ENCODE measurements at regions not wholly inside any gene's neighbourhood (a gene's known extent, or its start where the extent isn't known, plus 50 kb on each side); places are given as distances from the start of the nearest gene placed in this dataset.

DNA sequence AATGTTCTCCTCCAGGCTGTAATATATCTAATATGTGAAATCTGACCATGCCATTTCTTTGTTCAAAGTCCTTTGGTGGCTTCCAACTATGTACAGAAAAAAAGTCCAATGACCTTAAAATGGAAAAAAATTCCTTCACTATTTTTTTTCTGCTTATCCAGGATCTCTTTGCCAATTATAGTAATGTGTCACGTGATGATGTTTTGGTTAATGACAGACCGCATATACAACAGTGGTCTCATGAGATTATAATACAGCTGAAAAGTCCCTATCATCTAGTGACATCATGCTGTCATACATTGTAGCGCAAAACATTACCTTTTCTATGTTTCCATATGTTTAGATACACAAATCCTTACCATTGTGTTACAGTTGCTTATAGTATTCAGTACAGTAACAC is 477.6 kb downstream of the TMEM232 start:
- no peaks in the 10 kb centered on the region for H3K27me3 ChIP-seq (replicated peaks in 2 of 5; ENCODE audit: control insufficient read depth in 4 of 5, insufficient read depth in 5 of 5, low read length in 4 of 5)
- no peak for DNase-seq
- CTCF ChIA-PET: no interaction called here
- no peaks in the 10 kb centered on the region for H3K9me3 ChIP-seq (ENCODE audit: control extremely low read depth in 1 of 5, control insufficient read depth in 4 of 5, insufficient read depth in 2 of 5, low read depth in 1 of 5, low read length in 4 of 5)
- H3K4me1 ChIP-seq (ENCODE audit: control extremely low read depth in 1 of 4, control insufficient read depth in 4 of 4, insufficient read depth in 4 of 4, low read length in 3 of 4): no peaks in the 10 kb centered on the region
- no peak overlapping the region for H3K27ac ChIP-seq (ENCODE audit: insufficient read depth in 1 of 2, low read depth in 1 of 2, low read length in 2 of 2, poor library complexity in 1 of 2, severe bottlenecking in 2 of 2)
- POLR2A ChIA-PET: no interaction called here
- WGBS (ENCODE audit: insufficient coverage): no CpG with 5 or more reads among the region's 3 CpGs
- no peaks in the 10 kb centered on the region for H3K36me3 ChIP-seq (ENCODE audit: control insufficient read depth in 4 of 4, insufficient read depth in 4 of 4, low read length in 3 of 4)
- no peak overlapping the region for H3K4me3 ChIP-seq (ENCODE audit: control insufficient read depth in 1 of 7, extremely low read depth in 1 of 7, insufficient read depth in 4 of 7, low read depth in 2 of 7, low read length in 6 of 7)

DNA sequence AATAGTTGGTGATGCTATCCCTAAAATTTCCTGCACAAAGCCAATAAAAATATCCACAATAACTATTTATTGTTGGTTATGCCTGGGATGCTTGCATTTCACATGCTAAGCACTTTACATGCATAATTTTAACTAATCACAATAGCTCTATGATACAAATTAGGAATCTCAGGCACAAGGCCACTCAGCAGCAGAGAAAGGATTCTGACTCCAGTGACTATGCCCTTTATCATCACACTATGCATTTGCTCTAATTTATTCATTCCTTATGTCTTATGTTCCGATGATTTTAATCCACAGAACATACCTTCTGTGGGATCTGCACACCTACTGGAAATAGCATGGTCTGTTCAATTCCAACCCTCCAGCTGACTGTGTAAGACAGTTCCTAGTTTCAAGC is 476.1 kb downstream of the TMEM232 start:
- Histone ChIP-seq H3K4me3 (ENCODE audit: control insufficient read depth in 1 of 7, extremely low read depth in 1 of 7, insufficient read depth in 4 of 7, low read depth in 2 of 7, low read length in 6 of 7) (no peak overlapping the region), H3K27ac (ENCODE audit: insufficient read depth in 1 of 2, low read depth in 1 of 2, low read length in 2 of 2, poor library complexity in 1 of 2, severe bottlenecking in 2 of 2) (no peak overlapping the region), H3K4me1 (ENCODE audit: control extremely low read depth in 1 of 4, control insufficient read depth in 4 of 4, insufficient read depth in 4 of 4, low read length in 3 of 4) (no peaks in the 10 kb centered on the region), H3K27me3 (replicated peaks in 2 of 5; ENCODE audit: control insufficient read depth in 4 of 5, insufficient read depth in 5 of 5, low read length in 4 of 5) (no peaks in the 10 kb centered on the region), H3K36me3 (ENCODE audit: control insufficient read depth in 4 of 4, insufficient read depth in 4 of 4, low read length in 3 of 4) (no peaks in the 10 kb centered on the region), H3K9me3 (ENCODE audit: control extremely low read depth in 1 of 5, control insufficient read depth in 4 of 5, insufficient read depth in 2 of 5, low read depth in 1 of 5, low read length in 4 of 5) (no peaks in the 10 kb centered on the region)
- 94% methylated on average over 1 of the region's 1 CpG for WGBS (ENCODE audit: insufficient coverage)
- CTCF ChIA-PET: no interaction called here
- POLR2A ChIA-PET: no interaction called here
- DNase-seq: no peak

DNA sequence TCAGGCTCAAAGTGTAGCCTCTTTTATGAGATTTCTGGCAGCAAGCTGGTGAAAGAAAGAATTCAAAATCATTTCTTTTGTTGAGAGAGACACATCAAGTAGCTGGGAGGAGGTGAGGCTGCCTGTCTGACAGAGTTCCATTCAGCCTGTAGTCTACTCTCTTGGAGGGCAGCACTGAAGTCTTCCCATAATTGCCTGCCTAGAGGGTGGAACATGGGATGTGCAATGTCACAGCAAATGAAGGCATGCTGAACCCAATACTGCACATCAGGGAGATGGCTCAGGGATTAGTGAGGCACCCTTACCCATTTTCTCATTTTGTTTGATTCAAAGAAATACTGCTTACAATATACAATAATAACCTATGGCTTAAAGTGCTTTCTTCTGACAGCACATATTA is 475.7 kb downstream of the TMEM232 start:
- no peak for DNase-seq
- no peaks in the 10 kb centered on the region for H3K36me3 ChIP-seq (ENCODE audit: control insufficient read depth in 4 of 4, insufficient read depth in 4 of 4, low read length in 3 of 4)
- no peak overlapping the region for H3K27ac ChIP-seq (ENCODE audit: insufficient read depth in 1 of 2, low read depth in 1 of 2, low read length in 2 of 2, poor library complexity in 1 of 2, severe bottlenecking in 2 of 2)
- H3K4me1 ChIP-seq (ENCODE audit: control extremely low read depth in 1 of 4, control insufficient read depth in 4 of 4, insufficient read depth in 4 of 4, low read length in 3 of 4): no peaks in the 10 kb centered on the region
- ChIA-PET POLR2A (no interaction called here), CTCF (no interaction called here)
- no peaks in the 10 kb centered on the region for H3K9me3 ChIP-seq (ENCODE audit: control extremely low read depth in 1 of 5, control insufficient read depth in 4 of 5, insufficient read depth in 2 of 5, low read depth in 1 of 5, low read length in 4 of 5)
- no peaks in the 10 kb centered on the region for H3K27me3 ChIP-seq (replicated peaks in 2 of 5; ENCODE audit: control insufficient read depth in 4 of 5, insufficient read depth in 5 of 5, low read length in 4 of 5)
- H3K4me3 ChIP-seq (ENCODE audit: control insufficient read depth in 1 of 7, extremely low read depth in 1 of 7, insufficient read depth in 4 of 7, low read depth in 2 of 7, low read length in 6 of 7): no peak overlapping the region

DNA sequence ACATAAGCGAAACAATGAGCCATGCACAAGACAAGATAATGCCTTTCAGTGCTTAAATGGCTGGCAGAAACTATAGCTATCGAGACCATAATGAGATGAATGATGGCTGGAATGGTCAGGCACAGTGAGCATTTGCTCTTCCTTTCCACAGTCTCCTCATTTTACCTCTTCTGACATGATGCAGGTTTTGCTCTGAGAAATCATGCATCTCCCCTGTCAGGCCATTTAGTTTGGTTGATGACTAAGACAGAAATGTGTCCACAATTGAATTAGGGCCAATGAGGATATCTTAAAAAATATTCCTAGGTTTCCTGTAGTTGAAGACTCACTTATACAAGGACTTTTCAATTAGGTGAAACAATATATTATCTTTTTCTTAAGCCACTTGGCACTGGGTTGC is 475.1 kb downstream of the TMEM232 start:
- ChIA-PET POLR2A (no interaction called here), CTCF (no interaction called here)
- no peak overlapping the region for H3K4me3 ChIP-seq (ENCODE audit: control insufficient read depth in 1 of 7, extremely low read depth in 1 of 7, insufficient read depth in 4 of 7, low read depth in 2 of 7, low read length in 6 of 7)
- no peak overlapping the region for H3K27ac ChIP-seq (ENCODE audit: insufficient read depth in 1 of 2, low read depth in 1 of 2, low read length in 2 of 2, poor library complexity in 1 of 2, severe bottlenecking in 2 of 2)
- H3K4me1 ChIP-seq (ENCODE audit: control extremely low read depth in 1 of 4, control insufficient read depth in 4 of 4, insufficient read depth in 4 of 4, low read length in 3 of 4): no peaks in the 10 kb centered on the region
- no peaks in the 10 kb centered on the region for H3K27me3 ChIP-seq (replicated peaks in 2 of 5; ENCODE audit: control insufficient read depth in 4 of 5, insufficient read depth in 5 of 5, low read length in 4 of 5)
- H3K9me3 ChIP-seq (ENCODE audit: control extremely low read depth in 1 of 5, control insufficient read depth in 4 of 5, insufficient read depth in 2 of 5, low read depth in 1 of 5, low read length in 4 of 5): no peaks in the 10 kb centered on the region
- 100% methylated on average over 2 of the region's 2 CpGs for WGBS (ENCODE audit: insufficient coverage)
- no peaks in the 10 kb centered on the region for H3K36me3 ChIP-seq (ENCODE audit: control insufficient read depth in 4 of 4, insufficient read depth in 4 of 4, low read length in 3 of 4)
- DNase-seq: no peak

DNA sequence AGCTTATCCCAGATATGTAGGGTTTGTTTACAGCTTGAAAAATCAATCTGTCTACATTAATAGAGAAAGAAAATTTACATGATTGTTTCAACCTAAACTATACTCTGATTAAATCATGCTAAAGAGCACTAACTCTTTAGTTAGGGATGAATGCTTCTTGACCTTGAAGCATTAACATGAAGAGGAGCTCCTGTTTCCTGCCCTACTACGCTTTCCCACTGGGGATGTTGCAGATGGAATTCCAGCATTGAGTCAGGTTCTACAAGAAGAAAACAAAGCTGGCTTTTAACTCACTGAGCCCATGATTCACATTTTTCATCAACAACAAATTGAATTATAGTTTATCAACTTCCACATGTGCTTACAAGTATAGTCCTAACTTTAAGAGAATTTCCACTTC is 471.3 kb downstream of the TMEM232 start:
- no peaks in the 10 kb centered on the region for H3K4me1 ChIP-seq (ENCODE audit: control extremely low read depth in 1 of 4, control insufficient read depth in 4 of 4, insufficient read depth in 4 of 4, low read length in 3 of 4)
- WGBS (ENCODE audit: insufficient coverage): 80% methylated on average over 1 of the region's 1 CpG
- no peak overlapping the region for H3K4me3 ChIP-seq (ENCODE audit: control insufficient read depth in 1 of 7, extremely low read depth in 1 of 7, insufficient read depth in 4 of 7, low read depth in 2 of 7, low read length in 6 of 7)
- no peaks in the 10 kb centered on the region for H3K9me3 ChIP-seq (ENCODE audit: control extremely low read depth in 1 of 5, control insufficient read depth in 4 of 5, insufficient read depth in 2 of 5, low read depth in 1 of 5, low read length in 4 of 5)
- DNase-seq: no peak
- POLR2A ChIA-PET: no interaction called here
- no peaks in the 10 kb centered on the region for H3K27me3 ChIP-seq (replicated peaks in 2 of 5; ENCODE audit: control insufficient read depth in 4 of 5, insufficient read depth in 5 of 5, low read length in 4 of 5)
- no peak overlapping the region for H3K27ac ChIP-seq (ENCODE audit: insufficient read depth in 1 of 2, low read depth in 1 of 2, low read length in 2 of 2, poor library complexity in 1 of 2, severe bottlenecking in 2 of 2)
- CTCF ChIA-PET: interaction anchor here (1.2 kb wide), 1 partner anchor 12 kb away, joined by 3 read pairs; no protein-coding TSS in a partner anchor
- no peaks in the 10 kb centered on the region for H3K36me3 ChIP-seq (ENCODE audit: control insufficient read depth in 4 of 4, insufficient read depth in 4 of 4, low read length in 3 of 4)

DNA sequence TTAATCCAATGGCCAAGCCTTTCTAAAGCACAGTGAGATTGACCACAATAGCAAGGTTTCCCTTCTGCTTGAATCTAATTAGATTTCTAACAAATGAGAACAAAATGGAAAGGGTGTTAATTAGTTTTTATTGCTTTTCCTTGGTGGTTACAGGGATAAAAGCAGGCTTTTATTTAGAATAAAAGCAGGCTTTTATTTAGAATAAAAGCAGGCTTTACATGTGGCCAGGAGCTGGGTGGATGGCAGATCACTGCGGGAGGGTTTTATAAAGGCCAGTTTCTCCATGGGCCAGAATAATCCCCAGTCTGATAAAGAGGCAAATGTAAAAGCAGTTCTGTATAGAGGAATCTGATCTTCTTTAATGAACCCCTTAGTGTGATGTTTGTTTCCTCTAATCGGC is 470.2 kb downstream of the TMEM232 start:
- no peak for DNase-seq
- POLR2A ChIA-PET: no interaction called here

DNA sequence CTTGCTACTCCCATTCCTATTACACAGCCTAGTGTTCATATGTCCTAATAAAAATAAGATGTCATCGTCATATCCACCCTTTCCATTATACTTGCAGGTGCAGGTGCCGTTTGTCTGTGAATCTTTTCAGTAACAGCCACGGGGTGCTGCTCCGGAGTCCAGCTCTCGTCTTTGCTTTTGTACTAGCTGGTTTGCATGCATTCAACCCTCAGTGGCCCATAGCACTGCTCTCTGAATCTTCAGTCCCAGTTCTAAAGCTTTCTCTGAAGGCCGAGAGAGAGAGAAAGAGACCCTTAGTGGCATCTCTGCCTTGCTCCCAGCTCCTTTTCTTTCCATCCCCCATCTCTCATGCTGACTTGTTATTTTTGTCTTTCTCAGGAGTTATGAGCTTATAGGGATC is 468.5 kb downstream of the TMEM232 start:
- 96% methylated on average over 6 of the region's 6 CpGs for WGBS (ENCODE audit: insufficient coverage)
- Histone ChIP-seq H3K27me3 (replicated peaks in 2 of 5; ENCODE audit: control insufficient read depth in 4 of 5, insufficient read depth in 5 of 5, low read length in 4 of 5) (no peaks in the 10 kb centered on the region), H3K4me1 (ENCODE audit: control extremely low read depth in 1 of 4, control insufficient read depth in 4 of 4, insufficient read depth in 4 of 4, low read length in 3 of 4) (no peaks in the 10 kb centered on the region), H3K4me3 (ENCODE audit: control insufficient read depth in 1 of 7, extremely low read depth in 1 of 7, insufficient read depth in 4 of 7, low read depth in 2 of 7, low read length in 6 of 7) (no peak overlapping the region), H3K36me3 (ENCODE audit: control insufficient read depth in 4 of 4, insufficient read depth in 4 of 4, low read length in 3 of 4) (no peaks in the 10 kb centered on the region), H3K27ac (ENCODE audit: insufficient read depth in 1 of 2, low read depth in 1 of 2, low read length in 2 of 2, poor library complexity in 1 of 2, severe bottlenecking in 2 of 2) (no peak overlapping the region), H3K9me3 (ENCODE audit: control extremely low read depth in 1 of 5, control insufficient read depth in 4 of 5, insufficient read depth in 2 of 5, low read depth in 1 of 5, low read length in 4 of 5) (no peaks in the 10 kb centered on the region)
- CTCF ChIA-PET: no interaction called here
- no peak for DNase-seq
- POLR2A ChIA-PET: no interaction called here

More for the DNA sequence above, 470.2 kb downstream of the TMEM232 start:
- Histone ChIP-seq H3K4me3 (ENCODE audit: control insufficient read depth in 1 of 7, extremely low read depth in 1 of 7, insufficient read depth in 4 of 7, low read depth in 2 of 7, low read length in 6 of 7) (no peak overlapping the region), H3K36me3 (ENCODE audit: control insufficient read depth in 4 of 4, insufficient read depth in 4 of 4, low read length in 3 of 4) (no peaks in the 10 kb centered on the region), H3K27ac (ENCODE audit: insufficient read depth in 1 of 2, low read depth in 1 of 2, low read length in 2 of 2, poor library complexity in 1 of 2, severe bottlenecking in 2 of 2) (no peak overlapping the region), H3K4me1 (ENCODE audit: control extremely low read depth in 1 of 4, control insufficient read depth in 4 of 4, insufficient read depth in 4 of 4, low read length in 3 of 4) (no peaks in the 10 kb centered on the region), H3K9me3 (ENCODE audit: control extremely low read depth in 1 of 5, control insufficient read depth in 4 of 5, insufficient read depth in 2 of 5, low read depth in 1 of 5, low read length in 4 of 5) (no peaks in the 10 kb centered on the region), H3K27me3 (replicated peaks in 2 of 5; ENCODE audit: control insufficient read depth in 4 of 5, insufficient read depth in 5 of 5, low read length in 4 of 5) (no peaks in the 10 kb centered on the region)
- WGBS (ENCODE audit: insufficient coverage): 100% methylated on average over 1 of the region's 2 CpGs
- CTCF ChIA-PET: interaction anchor here (1.2 kb wide), 1 partner anchor 11 kb away, joined by 3 read pairs; no protein-coding TSS in a partner anchor
